GM21381 (cell line): ENCODE measurements at regions not wholly inside any gene's neighbourhood (a gene's known extent, or its start where the extent isn't known, plus 50 kb on each side); places are given as distances from the start of the nearest gene placed in this dataset.
"Not testable (repeated sequence)": the region's sequence is repeated elsewhere in the genome, so short reads cannot be mapped to it uniquely, and the experiment has no call there.

Source experiments
- ATAC-seq: cut with Tn5 transposase; IDR thresholded peaks from one replicate; pipeline ENCODE4 v1.9.1; 2021; ENCODE audit warnings: mild to moderate bottlenecking, moderate library complexity; ENCODE audit not compliant: unreplicated experiment

DNA sequence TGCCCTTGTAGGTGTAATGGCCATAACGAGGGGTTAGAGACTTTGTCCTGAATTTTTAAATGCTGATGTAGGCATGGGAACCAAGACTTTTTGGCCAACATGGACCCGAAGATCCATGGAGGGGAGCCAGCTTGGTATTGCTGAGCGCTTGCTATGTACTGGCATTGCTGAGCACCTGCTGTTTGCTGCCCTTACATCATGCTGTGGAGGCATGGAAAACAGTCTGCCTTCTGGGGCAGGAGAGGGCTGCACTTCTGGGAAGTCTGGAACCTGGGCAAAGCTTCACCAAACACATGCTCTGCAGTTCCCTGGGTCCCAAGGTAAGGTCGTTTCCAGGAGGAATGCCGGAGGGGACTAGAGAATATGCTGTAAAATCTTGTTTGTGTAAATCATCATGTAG lies 86.3 kb upstream of the CNIH3 start:
- no peak for ATAC-seq

DNA sequence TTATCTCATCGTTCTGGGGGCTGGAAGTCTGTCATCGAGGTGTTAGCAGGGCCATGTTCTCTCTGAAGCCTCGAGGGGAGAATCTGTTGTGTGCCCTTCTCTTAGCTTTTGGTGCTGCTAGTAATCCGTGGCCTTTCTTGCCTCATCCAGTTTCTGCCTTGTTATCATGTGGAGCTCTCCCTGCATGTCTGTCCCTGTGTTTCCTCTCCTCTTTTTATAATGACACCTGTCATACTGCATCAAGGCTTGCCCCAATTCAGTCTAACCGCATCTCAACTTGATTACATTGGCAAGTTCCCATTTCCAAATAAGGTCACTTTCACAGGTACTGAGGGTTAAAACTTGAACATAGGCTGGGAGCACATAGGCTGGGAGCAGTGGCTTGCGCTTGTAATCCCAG lies 82.6 kb upstream of the CNIH3 start:
- ATAC-seq = no peak

DNA sequence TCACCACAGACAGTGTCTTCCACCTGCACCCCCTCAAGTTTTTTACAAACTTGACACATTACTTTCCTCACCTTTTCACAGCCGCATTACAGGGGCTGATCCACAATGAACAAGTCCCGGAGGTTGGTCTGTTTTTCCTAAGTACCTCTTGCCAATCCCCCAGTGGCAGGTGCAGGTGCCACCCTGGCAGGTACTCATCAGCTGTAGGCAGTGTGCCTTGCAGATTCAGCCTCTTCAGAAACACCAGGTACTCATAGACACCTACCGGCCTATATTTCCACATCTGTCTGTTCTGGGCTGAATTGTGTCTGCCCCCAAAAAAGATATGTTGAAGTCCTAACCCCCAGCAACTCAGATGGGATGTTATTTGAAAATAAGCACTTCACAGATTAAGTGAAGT lies 81.4 kb upstream of the CNIH3 start:
- no peak for ATAC-seq

DNA sequence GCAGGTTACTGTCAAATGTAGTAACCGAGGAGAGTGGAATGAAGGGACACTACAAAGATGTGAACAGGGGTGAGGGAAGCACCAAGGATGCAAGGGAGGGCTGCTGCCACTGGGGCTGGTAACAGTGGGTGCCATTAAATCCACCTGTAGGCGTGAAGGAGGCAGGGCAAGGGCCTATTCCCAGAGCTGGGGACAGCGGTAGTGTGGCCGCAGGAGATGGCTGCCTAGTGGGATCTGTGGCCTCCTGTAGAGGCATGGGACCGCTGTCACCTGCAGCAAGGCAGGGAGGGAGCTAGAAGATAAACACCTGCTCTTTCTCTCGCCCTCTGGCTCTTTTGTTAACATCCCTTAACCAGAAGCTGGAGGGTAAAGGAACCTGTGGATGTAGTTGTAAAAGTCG lies 80.5 kb upstream of the CNIH3 start:
- no peak for ATAC-seq

DNA sequence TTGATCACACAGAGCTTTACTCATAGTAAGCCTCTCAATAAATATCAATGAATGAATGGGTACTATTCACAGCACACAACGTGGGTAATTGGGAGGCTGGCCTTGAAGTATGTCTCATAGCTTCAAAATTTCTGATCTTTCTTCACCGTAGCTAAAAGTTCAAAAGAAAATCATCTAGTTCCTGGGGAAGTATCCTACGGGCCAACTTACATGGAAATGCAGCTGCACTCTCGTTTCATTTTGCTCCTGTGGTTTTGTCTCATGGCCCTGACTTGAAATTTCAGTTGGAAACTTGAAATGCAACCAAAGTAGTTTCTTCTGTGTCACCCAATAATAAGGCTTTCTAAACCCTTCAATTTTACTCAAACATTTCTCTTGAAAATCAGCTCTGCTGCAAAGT lies 76.1 kb upstream of the CNIH3 start:
- no peak for ATAC-seq

DNA sequence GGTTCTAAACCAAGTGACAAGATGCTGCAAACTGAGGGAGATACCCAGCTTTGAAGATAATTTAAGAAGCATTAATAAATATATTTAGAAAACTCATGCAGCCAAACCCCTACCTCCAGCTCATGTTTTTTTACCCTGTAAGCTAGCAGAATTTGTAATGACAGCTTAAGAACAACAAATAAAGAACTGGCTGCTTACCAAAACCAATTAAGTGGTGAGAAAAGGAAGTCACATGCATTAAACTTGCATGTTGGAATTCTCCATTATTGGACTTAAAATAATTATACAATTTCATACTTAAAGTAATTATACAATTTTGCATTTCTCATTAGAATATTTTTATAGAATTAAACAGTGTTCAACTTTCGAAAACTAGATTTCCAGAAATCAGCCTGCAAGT lies 75.6 kb upstream of the CNIH3 start:
- ATAC-seq = no peak

DNA sequence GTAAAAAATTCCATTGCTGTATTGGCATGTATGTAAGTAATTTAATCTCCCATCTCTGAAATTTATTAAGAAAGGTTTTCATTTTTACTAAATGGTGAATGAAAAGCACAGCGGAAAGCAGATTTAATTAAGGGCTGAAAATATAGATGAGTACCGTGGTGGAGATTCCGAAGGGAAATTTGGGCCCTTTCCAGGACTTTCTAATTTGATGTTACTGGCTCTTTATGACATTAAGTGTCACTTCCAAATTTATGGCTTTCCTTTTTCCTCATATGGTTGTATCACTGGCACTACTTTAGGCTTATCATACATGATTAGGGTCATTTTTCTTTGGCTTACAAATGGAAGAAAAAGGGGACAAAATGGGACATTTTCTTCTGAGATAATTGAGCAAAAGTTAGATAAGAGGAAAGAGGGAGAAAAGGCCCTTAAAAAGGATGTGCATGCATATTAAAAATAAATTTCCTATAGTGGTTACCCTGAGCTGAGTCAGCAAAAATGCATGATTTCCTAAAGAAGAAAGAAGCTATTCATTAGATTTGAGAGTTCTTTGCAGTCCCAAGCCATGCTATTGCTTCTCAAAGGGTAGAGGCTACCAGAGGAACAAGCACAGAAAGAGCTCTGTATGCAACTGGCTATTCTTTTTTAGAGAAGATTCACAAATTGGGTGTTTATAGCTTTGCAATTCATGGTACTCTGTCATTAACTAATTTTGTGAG lies 74.9 kb upstream of the CNIH3 start:
- no peak for ATAC-seq

DNA sequence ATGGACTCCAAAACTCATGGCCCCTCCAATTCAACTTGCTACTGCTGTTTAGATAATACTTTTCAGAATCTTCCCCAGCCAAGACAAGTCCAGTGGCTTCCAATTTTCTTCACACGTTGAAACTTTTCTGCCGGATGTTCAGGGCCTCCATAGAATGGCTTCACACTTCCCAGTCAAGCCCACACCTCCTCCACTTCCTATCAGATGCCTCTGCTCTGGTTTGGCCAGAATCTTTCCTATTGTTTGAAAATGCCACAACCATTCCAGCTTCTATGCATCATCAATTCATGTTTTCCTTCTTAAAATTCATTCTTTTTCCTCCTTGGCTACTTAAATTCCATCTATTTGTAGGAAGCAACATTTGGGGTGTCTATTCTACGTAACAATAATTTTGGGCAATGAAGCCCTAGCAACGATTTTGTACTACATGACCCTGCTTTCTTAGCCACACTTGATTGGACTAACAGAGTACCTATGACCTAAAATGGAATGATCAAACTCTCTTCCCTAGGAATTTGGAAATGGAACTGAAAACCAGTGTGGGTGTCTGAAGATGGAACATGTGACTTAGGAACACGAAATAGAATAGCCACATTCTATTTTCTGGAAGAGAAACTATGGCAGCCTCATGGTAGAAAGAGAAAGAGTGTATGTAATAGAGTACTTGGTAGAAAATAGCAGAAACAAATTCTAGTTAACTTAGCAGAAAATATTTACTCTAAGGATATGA lies 74.1 kb upstream of the CNIH3 start:
- no peak for ATAC-seq

DNA sequence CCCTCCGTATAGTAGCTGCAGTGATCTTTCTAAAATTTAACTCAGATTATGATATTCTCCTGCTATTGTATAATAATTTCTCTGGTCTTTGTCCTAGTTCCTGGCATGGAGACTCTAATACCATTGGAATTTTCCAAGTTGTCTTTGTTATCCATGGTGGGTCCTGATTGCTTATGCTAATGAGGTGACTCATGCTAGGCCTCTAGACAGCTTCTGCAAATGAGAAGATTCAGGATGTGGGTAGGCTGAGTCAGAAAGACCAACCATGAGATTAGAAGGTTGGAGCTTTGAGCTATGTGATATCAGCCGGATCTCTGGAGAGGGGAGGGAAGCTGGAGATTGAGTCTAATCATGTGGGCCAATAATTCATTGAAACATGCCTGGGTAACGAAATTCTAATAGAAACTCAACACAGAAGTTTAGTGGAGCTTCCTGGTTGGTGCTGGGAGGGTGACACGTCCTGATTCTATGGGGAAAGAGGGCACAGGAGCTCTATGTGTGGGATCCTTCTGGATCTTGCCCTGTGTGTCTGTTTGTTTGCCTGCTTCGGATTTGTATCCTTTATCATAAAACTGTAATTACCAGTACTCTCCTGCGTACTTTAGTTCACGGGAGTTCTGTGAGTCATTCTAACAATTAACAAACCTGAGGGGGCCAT lies 73.2 kb upstream of the CNIH3 start:
- no peak for ATAC-seq

DNA sequence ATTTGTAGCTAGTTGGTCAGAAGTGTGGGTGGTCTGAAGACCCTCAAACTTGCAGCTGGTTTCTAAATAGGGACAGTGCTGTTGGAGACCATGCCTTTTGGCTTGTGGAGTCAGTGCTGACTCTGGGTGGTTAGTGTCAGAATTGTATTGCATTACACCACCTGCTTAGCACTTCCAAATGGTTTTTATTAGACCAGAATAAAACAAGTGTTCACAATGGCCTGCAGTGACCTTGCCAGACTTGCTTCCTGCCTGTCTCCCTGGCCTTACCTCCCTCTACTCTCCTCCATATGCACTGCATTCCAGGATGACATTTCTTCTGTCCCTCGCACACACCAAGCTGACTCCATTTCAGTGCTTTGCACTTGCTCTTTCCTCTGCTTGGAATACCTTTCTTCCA lies 72.7 kb upstream of the CNIH3 start:
- no peak for ATAC-seq

DNA sequence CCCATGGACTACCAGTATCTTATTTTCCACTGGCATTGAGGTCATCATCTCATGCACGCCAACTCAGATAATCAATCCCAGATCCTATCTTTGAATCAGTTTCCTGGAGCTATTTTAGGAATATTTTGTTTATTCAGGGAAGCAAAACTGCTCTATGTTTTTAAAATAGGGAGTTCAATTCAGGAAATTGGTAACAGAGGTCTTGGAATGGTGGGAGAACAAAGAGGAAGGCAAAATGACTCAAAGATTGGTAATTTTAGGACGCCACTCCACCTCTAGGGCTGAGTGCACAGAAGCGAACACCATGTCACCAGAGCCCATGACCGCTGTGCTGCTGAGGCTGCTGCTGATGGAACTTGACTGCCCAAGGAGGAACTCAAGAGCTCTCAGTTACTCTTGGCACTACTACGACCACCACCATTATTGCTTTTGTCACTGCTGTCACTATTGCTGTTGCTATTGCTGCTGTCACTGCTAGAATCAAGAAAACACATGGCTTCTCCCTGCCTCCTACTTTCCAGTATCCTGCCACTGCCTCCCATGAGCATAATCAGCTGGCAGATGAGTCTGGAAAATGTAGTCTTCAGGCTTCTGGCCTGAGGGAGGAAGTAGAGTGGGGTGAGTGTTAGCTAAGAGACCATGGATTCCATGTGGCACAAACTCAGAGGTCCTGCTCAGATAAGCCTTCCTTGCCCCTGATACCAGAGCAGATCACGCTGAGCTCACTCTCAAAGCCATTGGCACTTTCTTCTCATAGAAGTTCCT lies 71.6 kb upstream of the CNIH3 start:
- ATAC-seq = no peak

DNA sequence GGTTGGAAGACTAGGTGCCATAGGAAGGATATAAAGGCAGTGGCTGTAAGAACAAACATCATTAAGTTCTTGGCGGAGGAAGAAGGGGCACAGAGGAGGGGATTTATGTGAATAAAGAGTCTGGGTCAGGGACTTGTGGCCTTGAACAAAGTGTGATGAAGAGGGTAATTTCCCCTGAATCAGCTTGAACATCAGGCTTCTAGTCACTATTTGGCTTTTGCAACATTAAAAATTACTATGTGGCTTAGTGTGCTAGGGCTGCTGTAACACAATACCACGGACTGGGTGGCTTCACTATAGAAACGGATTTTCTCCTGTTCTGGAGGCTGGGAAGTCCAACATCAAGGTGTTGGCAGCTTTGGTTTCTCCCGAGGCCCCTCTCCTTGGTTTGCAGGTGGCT lies 70.5 kb upstream of the CNIH3 start:
- no peak for ATAC-seq

DNA sequence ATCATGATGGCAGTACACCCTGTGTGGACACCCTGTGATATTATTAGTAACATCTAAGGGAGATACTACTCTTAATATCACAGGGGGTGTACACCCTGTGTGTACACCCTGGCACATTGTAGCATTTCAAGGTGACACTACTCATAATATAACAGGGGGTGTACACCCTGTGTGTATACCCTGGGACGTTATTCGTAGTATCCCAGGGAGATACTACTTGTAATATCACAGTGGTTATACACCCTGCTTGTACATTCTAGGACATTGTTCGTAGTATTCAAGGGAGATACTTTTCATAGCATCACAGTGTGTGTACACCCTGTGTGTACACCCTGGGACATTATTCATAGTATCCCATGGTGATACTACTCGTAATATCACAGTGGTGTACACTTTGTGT lies 67.4 kb upstream of the CNIH3 start:
- ATAC-seq = no peak

DNA sequence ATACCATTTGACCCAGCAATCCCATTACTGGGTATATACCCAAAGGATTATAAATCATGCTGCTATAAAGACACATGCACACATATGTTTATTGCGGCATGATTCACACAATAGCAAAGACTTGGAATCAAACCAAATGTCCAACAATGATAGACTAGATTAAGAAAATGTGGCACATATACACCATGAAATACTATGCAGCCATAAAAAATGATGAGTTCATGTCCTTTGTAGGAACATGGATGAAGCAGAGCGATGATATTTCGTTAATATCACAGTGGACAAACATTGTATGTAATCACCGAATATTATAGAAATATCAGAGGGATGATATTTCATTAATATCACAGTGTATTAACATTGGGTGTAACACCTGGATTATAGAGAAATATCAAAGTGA lies 64.9 kb upstream of the CNIH3 start:
- ATAC-seq = not testable (repeated sequence)

DNA sequence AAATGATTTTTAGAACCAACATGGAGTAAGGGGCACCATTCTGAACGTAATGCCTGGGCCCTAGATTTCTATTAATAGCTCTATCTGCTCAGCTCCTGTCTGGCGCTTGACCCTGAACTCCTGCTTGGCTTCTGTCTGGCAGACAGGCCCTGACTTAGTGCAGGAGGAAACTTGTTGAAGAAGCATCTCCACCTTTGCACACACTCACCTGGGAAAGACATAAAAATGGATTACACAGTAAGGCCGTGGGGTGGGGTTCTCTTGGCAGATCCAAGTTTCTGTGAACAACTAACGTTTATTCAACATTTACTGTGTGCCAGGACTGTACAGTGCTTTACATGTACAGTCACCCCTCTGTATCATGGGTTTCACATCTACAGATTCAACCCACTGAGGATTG lies 62.1 kb upstream of the CNIH3 start:
- no peak for ATAC-seq

DNA sequence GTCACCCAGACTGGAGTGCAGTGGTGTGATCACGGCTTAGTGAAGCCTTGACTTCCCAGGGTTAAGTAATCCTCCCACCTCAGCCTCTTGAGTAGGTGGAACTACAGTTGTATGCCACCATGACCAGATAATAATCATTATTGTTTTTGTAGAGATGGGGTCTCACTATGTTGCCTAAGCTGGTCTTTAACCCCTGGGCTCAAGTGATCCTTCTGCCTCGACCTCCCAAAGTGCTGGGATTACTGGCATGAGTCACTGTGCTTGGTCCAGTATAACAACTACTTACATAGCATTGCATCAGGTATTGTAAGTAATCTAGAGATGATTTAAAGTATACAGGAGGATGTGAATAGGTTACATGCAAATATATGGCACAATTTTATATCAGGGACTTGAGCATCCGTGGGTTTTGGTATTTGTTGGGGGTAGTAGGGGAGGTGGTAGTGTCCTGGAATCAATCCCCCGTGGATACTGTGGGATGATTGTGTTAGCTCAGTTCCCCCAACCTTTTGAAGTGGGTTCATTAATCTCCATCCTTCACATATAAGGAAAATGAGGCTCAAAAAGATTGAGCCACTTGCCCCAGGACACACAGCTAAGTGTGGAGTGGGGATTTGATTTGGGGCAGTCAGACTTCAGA lies 61.4 kb upstream of the CNIH3 start:
- ATAC-seq = no peak

DNA sequence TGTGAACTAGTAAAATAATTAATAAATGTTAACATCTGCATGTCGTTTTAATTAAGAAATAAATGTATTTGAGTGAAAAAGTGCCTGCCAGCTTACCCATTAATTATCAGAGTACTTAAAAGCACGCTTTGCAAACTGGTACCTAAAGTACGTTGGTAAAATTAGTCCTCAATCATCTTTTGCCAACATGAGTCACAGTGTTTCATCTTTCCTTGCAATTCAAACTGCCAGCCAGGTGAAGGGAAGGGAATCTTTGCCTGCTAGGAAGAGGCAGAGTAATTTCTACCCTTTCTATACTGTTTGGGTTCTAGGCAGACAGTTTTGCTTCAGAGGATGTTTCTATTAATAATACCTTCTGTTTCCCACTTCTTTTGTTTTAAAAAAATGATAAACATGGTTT lies 57.2 kb upstream of the CNIH3 start:
- no peak for ATAC-seq

DNA sequence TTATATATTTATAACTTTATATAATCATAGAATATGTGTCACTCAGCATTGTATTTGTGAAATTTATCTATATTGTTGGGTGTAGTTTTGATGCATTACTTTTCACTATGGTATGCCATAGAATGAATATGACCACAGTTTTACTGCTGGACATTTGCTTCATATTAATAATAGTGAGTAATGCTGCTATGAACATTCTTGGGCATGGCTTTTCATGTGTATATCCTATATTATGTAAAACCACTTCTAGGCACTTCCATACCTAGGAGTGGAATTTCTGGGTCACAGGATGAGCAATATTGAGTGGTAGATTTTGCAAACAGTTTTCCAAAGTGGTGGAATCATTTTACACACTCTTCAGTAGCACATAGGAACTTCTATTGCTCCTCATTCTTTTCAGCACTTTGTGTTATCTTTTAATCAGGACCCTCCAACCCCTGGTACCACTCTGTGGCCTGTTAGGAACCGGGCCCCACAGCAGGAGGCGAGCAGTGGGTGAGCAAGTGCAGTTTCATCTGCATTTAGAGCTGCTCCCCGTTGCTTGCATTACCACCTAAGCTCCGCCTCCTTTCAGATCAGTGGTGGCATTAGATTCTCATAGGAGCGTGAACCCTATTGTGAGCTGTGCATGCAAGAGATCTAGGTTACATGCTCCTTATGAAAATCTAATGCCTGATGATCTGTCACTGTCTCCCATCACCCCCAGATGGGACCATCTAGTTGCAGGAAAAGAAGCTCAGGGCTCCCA lies 56.0 kb upstream of the CNIH3 start:
- ATAC-seq = no peak

DNA sequence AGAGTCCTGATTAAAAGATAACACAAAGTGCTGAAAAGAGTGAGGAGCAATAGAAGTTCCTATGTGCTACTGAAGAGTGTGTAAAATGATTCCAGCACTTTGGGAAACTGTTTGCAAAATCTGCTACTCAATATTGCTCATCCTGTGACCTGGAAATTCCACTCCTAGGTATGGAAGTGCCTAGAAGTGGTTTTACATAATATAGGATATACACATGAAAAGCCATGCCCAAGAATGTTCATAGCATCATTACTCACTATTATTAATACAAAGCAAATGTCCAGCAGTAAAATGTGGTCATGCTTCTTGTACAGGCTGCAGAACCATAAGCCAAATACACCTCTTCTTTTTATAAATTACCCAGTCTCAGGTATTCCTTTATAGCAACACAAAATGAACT lies 53.2 kb upstream of the CNIH3 start:
- not testable (repeated sequence) for ATAC-seq

DNA sequence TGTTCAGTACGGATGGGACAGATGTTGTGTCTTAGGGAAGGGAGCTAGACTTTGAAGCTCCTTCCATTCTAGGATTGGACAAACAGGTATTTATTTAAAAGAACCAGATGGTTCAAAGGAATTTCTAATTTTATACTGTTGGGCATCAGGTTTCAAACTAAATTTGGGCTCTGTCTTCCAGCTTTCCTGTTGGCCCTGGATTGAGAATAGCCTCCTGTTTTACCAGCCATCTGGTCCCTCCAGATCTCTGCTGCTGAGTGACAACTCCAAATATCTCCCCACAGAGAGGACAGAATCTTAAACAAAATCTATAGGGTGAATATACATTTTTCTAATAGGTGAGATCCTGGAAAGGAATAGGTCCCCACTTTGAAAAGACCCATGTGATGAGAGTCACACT lies 52.5 kb upstream of the CNIH3 start:
- ATAC-seq = no peak
